Pancreas (tissue), 10 donors: ENCODE measurements at regions not wholly inside any gene's neighbourhood (a gene's known extent, or its start where the extent isn't known, plus 50 kb on each side); places are given as distances from the start of the nearest gene placed in this dataset.

ENCODE experiments used
- ATAC-seq, 4 donors: fragments of 200-7000 bp; cut with Tn5 transposase; one replicate each; pipeline versions ENCODE4 v1.8.0 to v1.9.1; 2020; ENCODE audit warnings: mild to moderate bottlenecking in 4 of 4, moderate library complexity in 4 of 4
- DNase-seq, 6 donors: peaks; one replicate each; pipeline ENCODE4 v3.0.0-alpha.2; 2020
- FAIRE-seq: peaks from 2 replicates; lab custom pipeline; 2012; peaks lifted over from hg19 to GRCh38; lab: Jason Lieb, UNC
- H3K27ac ChIP-seq, 4 donors: fragments of 200-600 bp; sonication (generic); 1 replicate in 3 of 4; 2 replicates in 1 of 4; pipeline versions ENCODE4 v1.5.0 to v1.8.0; 2020
- H3K27me3 ChIP-seq, 4 donors: fragments of 200-600 bp; one replicate each; pipeline ENCODE4 v1.8.0; 2021
- H3K36me3 ChIP-seq, 3 donors: fragments of 200-600 bp; sonication (generic) in 1 of 3; one replicate each; pipeline versions ENCODE4 v1.5.0 to v1.8.0; 2020 to 2021
- H3K4me1 ChIP-seq, 3 donors: fragments of 200-600 bp; one replicate each; pipeline ENCODE4 v1.8.0; 2021
- H3K4me3 ChIP-seq, 4 donors: fragments of 200-600 bp; sonication (generic) in 2 of 4; one replicate each; pipeline versions ENCODE4 v1.5.0 to v1.8.0; 2020 to 2021
- H3K9me3 ChIP-seq, 4 donors: fragments of 200-600 bp; one replicate each; pipeline ENCODE4 v1.8.0; 2021
- CTCF ChIP-seq, 4 donors: fragments of 200-600 bp; sonication (generic) in 3 of 4; IDR thresholded peaks; one replicate each; pipeline versions ENCODE4 v1.5.0 to v1.8.0; 2021; ENCODE audit warnings: antibody characterized with exemption in 4 of 4
- WGBS, 2 donors: extraction: QIAGEN DNeasy Blood & Tissue Kit; methylation state at CpG; one replicate each; pipeline ENCODE4 v1.1.7; 2013; 5-methylcytosine and 5-hydroxymethylcytosine counted together
- intact Hi-C, 3 donors: fragments of 100-400 bp; cut with DNase I; formaldehyde crosslinking; loops; one replicate each; pipeline versions ENCODE4 v1.11.1 to v1.14.2; 2022
- donor health status: healthy with polysubstance abuse.
- donor health status: DM: no; HTN: no; CAD: no; lungs with moderate emphysema.
- donor health status: DM: no; HTN: no; CAD: no.
- donor health status: control.
- donor health status: control.
- donor health status: Bipolar disorder and iron deficiency.
- donor health status: DM: yes; HTN: yes; CAD: no.
- donor health status: DM: no; HTN: no; CAD: no.
- donor health status: DM: no; HTN: no; CAD: no.
- donor health status: DM: yes; HTN: yes; CAD: no.

GRCh38 chr16:86739178-86739577 is 160.8 kb downstream of the FOXL1 start:
- FAIRE-seq (no peak), DNase-seq (no peak), ATAC-seq (no peak)
- no peak for TF ChIP-seq CTCF (IDR thresholded peaks at IDR 0.05)
- no peaks in the 10 kb centered on the region for H3K27me3 ChIP-seq
- H3K27ac ChIP-seq: no peak overlapping the region
- WGBS, 2 donors: 64 to 72% methylated on average over 3 of the region's 3 CpGs
- no peaks in the 10 kb centered on the region for H3K36me3 ChIP-seq
- intact Hi-C loops: no loop called here
- H3K4me1 ChIP-seq: no peaks in the 10 kb centered on the region
- H3K4me3 ChIP-seq: no peak overlapping the region
- H3K9me3 ChIP-seq: no peaks in the 10 kb centered on the region

- DNase-seq (no peak), ATAC-seq (no peak), FAIRE-seq (no peak)
- intact Hi-C loops: no loop called here
- Histone ChIP-seq H3K9me3 (no peaks in the 10 kb centered on the region), H3K27me3 (no peaks in the 10 kb centered on the region), H3K27ac (no peak overlapping the region), H3K4me3 (no peak overlapping the region), H3K36me3 (no peaks in the 10 kb centered on the region), H3K4me1 (no peaks in the 10 kb centered on the region)
- no peak for TF ChIP-seq CTCF (IDR thresholded peaks at IDR 0.05)
- 37 to 48% methylated on average over 11 of the region's 11 CpGs for WGBS, 2 donors
Measured at GRCh38 chr16:86739808-86740207, 161.5 kb downstream of the FOXL1 start.

DNA sequence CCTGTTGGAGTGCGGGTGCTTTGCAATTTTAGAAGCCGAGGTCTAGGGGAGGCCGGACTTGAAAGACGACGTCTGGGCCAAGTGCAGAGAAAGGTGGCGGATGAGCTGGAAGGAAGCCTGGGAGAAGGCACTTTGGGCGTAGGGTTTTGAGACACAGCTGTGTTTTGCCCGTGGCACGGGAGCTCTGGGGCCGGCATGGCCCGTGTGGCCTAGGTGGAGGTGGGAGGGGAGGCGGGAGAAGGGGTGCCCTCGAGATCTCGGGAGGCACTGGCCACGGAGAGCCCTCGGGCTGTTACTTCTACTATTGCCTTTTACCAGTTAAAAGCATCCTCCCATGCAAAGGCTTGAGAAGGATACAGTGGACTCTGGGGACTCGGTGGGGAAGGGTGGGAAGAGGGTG is 161.9 kb downstream of the FOXL1 start:
- 65 to 83% methylated on average over 17 of the region's 17 CpGs for WGBS, 2 donors
- no peaks in the 10 kb centered on the region for H3K9me3 ChIP-seq
- H3K4me1 ChIP-seq: no peaks in the 10 kb centered on the region
- H3K27me3 ChIP-seq: no peaks in the 10 kb centered on the region
- FAIRE-seq (no peak), ATAC-seq (no peak), DNase-seq (no peak)
- TF ChIP-seq CTCF (IDR thresholded peaks at IDR 0.05): no peak
- intact Hi-C loops: no loop called here
- no peak overlapping the region for H3K4me3 ChIP-seq
- no peaks in the 10 kb centered on the region for H3K36me3 ChIP-seq
- H3K27ac ChIP-seq: no peak overlapping the region

DNA sequence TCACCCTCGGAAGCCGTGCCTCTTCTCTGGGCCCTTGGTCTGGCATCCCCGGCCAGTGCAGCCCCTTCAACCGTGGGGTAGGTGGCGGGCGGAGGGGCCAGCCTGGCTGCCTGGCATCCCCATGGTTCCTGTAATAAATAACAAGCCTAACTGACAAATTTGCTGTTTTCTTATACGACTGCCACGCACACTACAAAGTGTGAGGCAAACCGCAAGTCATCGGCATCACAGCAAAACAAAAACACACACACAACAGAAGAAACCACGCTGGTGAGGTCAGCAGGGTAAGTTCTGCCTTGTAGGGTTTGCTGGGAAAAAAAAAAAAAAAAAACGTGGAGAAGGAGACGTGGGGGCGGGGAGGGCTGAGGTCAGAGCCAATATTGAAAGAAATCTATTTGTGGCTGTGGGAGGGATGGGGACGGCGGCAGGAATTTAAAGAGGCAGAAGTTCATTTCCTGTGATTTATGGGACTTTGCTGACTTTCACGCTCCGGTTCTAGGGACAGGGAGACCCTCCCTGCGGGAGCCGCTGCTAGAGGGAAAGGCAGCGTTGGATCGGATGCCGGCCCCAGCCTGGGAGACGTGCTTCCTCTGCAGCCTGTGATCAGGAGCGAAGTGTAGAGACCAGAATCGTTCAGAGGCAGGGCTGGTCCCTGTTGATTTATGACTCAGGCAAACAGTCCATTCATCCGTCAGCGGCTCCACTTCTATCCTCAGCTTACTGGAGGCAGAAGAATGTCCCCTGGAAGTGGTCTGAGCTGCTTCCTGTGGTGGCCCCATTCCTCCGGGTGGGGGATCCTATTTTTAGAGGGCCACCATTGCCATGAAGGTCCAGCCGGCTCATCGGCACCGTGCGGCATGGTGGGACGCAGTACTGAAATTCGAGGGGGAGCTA is 162.8 kb downstream of the FOXL1 start:
- FAIRE-seq (no peak), ATAC-seq (peak in 3 of 4 donors; percentile 40 to 61 (median 46)), DNase-seq (peak in 1 of 6 donors; percentile 9)
- Histone ChIP-seq H3K27ac (no peak overlapping the region), H3K9me3 (no peaks in the 10 kb centered on the region), H3K4me3 (peak overlapping the region in 1 of 4 donors; percentile 14), H3K4me1 (no peaks in the 10 kb centered on the region), H3K36me3 (no peaks in the 10 kb centered on the region), H3K27me3 (no peaks in the 10 kb centered on the region)
- no peak for TF ChIP-seq CTCF (IDR thresholded peaks at IDR 0.05)
- WGBS, 2 donors: 16 to 17% methylated on average over 35 of the region's 35 CpGs
- intact Hi-C loops: no loop called here

GRCh38 chr16:86747761-86748160 is 169.4 kb downstream of the FOXL1 start:
- WGBS, 2 donors: 68 to 78% methylated on average over 13 of the region's 13 CpGs
- Histone ChIP-seq H3K27ac (no peak overlapping the region), H3K4me1 (no peaks in the 10 kb centered on the region), H3K4me3 (no peak overlapping the region), H3K9me3 (no peaks in the 10 kb centered on the region), H3K27me3 (no peaks in the 10 kb centered on the region), H3K36me3 (no peaks in the 10 kb centered on the region)
- ATAC-seq (no peak), FAIRE-seq (no peak), DNase-seq (no peak)
- no peak for TF ChIP-seq CTCF (IDR thresholded peaks at IDR 0.05)
- intact Hi-C loops: no loop called here
